Fibroblast of mammary gland (primary cell): ENCODE measurements at regions not wholly inside any gene's neighbourhood (a gene's known extent, or its start where the extent isn't known, plus 50 kb on each side); places are given as distances from the start of the nearest gene placed in this dataset.

Experiments used
- DNase-seq: peaks from one replicate; pipeline ENCODE4 v3.0.0-alpha.2; 2010; ENCODE audit warnings: low read depth
- H3K4me3 ChIP-seq: 2 replicates; pipeline ENCODE4 v1.5.1; 2011; ENCODE audit warnings: low read depth, mild to moderate bottlenecking, low read length, moderate library complexity; ENCODE audit not compliant: control insufficient read depth
- CTCF ChIP-seq: conservative IDR thresholded peaks from 2 replicates; pipeline ENCODE4 v1.5.1; 2011; ENCODE audit warnings: low read depth, low read length, inconsistent platforms; ENCODE audit not compliant: control insufficient read depth, insufficient read depth

GRCh38 chr6:140858381-140858971, 1274.2 kb upstream of the GJE1 start:
- DNase-seq = peak; percentile 82
- TF ChIP-seq CTCF = no peak
- H3K4me3 ChIP-seq = no peak overlapping the region

- DNase-seq = peak; percentile 99
- TF ChIP-seq CTCF = no peak
- H3K4me3 ChIP-seq = no peak overlapping the region
Measured at GRCh38 chr6:140857739-140858380, 1274.9 kb upstream of the GJE1 start.

- no peak for TF ChIP-seq CTCF
- DNase-seq = peak; percentile 39
- H3K4me3 ChIP-seq = no peak overlapping the region
Measured at GRCh38 chr6:140855520-140855919, 1277.2 kb upstream of the GJE1 start.

- no peak for TF ChIP-seq CTCF
Measured at GRCh38 chr6:140854318-140854717, 1278.4 kb upstream of the GJE1 start.

GRCh38 chr6:140850438-140850837, 1282.3 kb upstream of the GJE1 start:
- peak; percentile 85 for DNase-seq

More at GRCh38 chr6:140854318-140854717, 1278.4 kb upstream of the GJE1 start:
- no peak overlapping the region for H3K4me3 ChIP-seq
- DNase-seq = no peak

GRCh38 chr6:140849456-140849855, 1283.3 kb upstream of the GJE1 start:
- TF ChIP-seq CTCF = no peak

More at GRCh38 chr6:140850438-140850837, 1282.3 kb upstream of the GJE1 start:
- no peak overlapping the region for H3K4me3 ChIP-seq
- no peak for TF ChIP-seq CTCF

GRCh38 chr6:140847262-140847645, 1285.5 kb upstream of the GJE1 start:
- TF ChIP-seq CTCF = no peak
- DNase-seq = no peak
- no peak overlapping the region for H3K4me3 ChIP-seq

More at GRCh38 chr6:140849456-140849855, 1283.3 kb upstream of the GJE1 start:
- DNase-seq = peak; percentile 51
- H3K4me3 ChIP-seq = no peak overlapping the region
